Pancreas (tissue), 10 donors: ENCODE measurements at regions not wholly inside any gene's neighbourhood (a gene's known extent, or its start where the extent isn't known, plus 50 kb on each side); places are given as distances from the start of the nearest gene placed in this dataset.

ENCODE experiments used
- ATAC-seq, 4 donors: fragments of 200-7000 bp; cut with Tn5 transposase; one replicate each; pipeline versions ENCODE4 v1.8.0 to v1.9.1; 2020; ENCODE audit warnings: mild to moderate bottlenecking in 4 of 4, moderate library complexity in 4 of 4
- DNase-seq, 6 donors: peaks; one replicate each; pipeline ENCODE4 v3.0.0-alpha.2; 2020
- FAIRE-seq: peaks from 2 replicates; lab custom pipeline; 2012; peaks lifted over from hg19 to GRCh38; lab: Jason Lieb, UNC
- H3K27ac ChIP-seq, 4 donors: fragments of 200-600 bp; sonication (generic); 1 replicate in 3 of 4; 2 replicates in 1 of 4; pipeline versions ENCODE4 v1.5.0 to v1.8.0; 2020
- H3K27me3 ChIP-seq, 4 donors: fragments of 200-600 bp; one replicate each; pipeline ENCODE4 v1.8.0; 2021
- H3K36me3 ChIP-seq, 3 donors: fragments of 200-600 bp; sonication (generic) in 1 of 3; one replicate each; pipeline versions ENCODE4 v1.5.0 to v1.8.0; 2020 to 2021
- H3K4me1 ChIP-seq, 3 donors: fragments of 200-600 bp; one replicate each; pipeline ENCODE4 v1.8.0; 2021
- H3K4me3 ChIP-seq, 4 donors: fragments of 200-600 bp; sonication (generic) in 2 of 4; one replicate each; pipeline versions ENCODE4 v1.5.0 to v1.8.0; 2020 to 2021
- H3K9me3 ChIP-seq, 4 donors: fragments of 200-600 bp; one replicate each; pipeline ENCODE4 v1.8.0; 2021
- CTCF ChIP-seq, 4 donors: fragments of 200-600 bp; sonication (generic) in 3 of 4; IDR thresholded peaks; one replicate each; pipeline versions ENCODE4 v1.5.0 to v1.8.0; 2021; ENCODE audit warnings: antibody characterized with exemption in 4 of 4
- WGBS, 2 donors: extraction: QIAGEN DNeasy Blood & Tissue Kit; methylation state at CpG; one replicate each; pipeline ENCODE4 v1.1.7; 2013; 5-methylcytosine and 5-hydroxymethylcytosine counted together
- intact Hi-C, 3 donors: fragments of 100-400 bp; cut with DNase I; formaldehyde crosslinking; loops; one replicate each; pipeline versions ENCODE4 v1.11.1 to v1.14.2; 2022
- donor health status: healthy with polysubstance abuse.
- donor health status: DM: no; HTN: no; CAD: no; lungs with moderate emphysema.
- donor health status: DM: no; HTN: no; CAD: no.
- donor health status: control.
- donor health status: control.
- donor health status: Bipolar disorder and iron deficiency.
- donor health status: DM: yes; HTN: yes; CAD: no.
- donor health status: DM: no; HTN: no; CAD: no.
- donor health status: DM: no; HTN: no; CAD: no.
- donor health status: DM: yes; HTN: yes; CAD: no.

- 92% methylated on average over 7 of the region's 7 CpGs for WGBS, 2 donors
- FAIRE-seq (no peak), ATAC-seq (no peak), DNase-seq (no peak)
- H3K27me3 ChIP-seq, result no peaks in the 10 kb centered on the region
- no peak overlapping the region for H3K27ac ChIP-seq
- no peak overlapping the region for H3K4me3 ChIP-seq
- TF ChIP-seq CTCF (IDR thresholded peaks at IDR 0.05), result no peak
- H3K36me3 ChIP-seq, result no peaks in the 10 kb centered on the region
- H3K9me3 ChIP-seq, result no peaks in the 10 kb centered on the region
- intact Hi-C loops, result no loop called here
- H3K4me1 ChIP-seq, result no peaks in the 10 kb centered on the region
These were observed 470.4 kb upstream of the USP24 start for GRCh38 chr1:55685560-55685959.

- no peak overlapping the region for H3K4me3 ChIP-seq
- no peaks in the 10 kb centered on the region for H3K36me3 ChIP-seq
- FAIRE-seq, result no peak
- H3K9me3 ChIP-seq, result no peaks in the 10 kb centered on the region
- no peaks in the 10 kb centered on the region for H3K4me1 ChIP-seq
- ATAC-seq, result no peak
- no peak for DNase-seq
- no peak for TF ChIP-seq CTCF (IDR thresholded peaks at IDR 0.05)
- H3K27ac ChIP-seq, result no peak overlapping the region
- H3K27me3 ChIP-seq, result no peaks in the 10 kb centered on the region
- intact Hi-C loops, result no loop called here
These were observed 469.0 kb upstream of the USP24 start for GRCh38 chr1:55684131-55684650.

- ATAC-seq (no peak), DNase-seq (no peak), FAIRE-seq (no peak)
- Histone ChIP-seq H3K4me3 (no peak overlapping the region), H3K36me3 (no peaks in the 10 kb centered on the region), H3K27me3 (no peaks in the 10 kb centered on the region), H3K27ac (no peak overlapping the region), H3K4me1 (no peaks in the 10 kb centered on the region), H3K9me3 (no peaks in the 10 kb centered on the region)
- TF ChIP-seq CTCF (IDR thresholded peaks at IDR 0.05), result no peak
- intact Hi-C loops, result no loop called here
- 87 to 89% methylated on average over 3 of the region's 3 CpGs for WGBS, 2 donors
These were observed 467.0 kb upstream of the USP24 start for GRCh38 chr1:55682198-55682597.

GRCh38 chr1:55679971-55680370 is 464.8 kb upstream of the USP24 start:
- H3K27me3 ChIP-seq, result no peaks in the 10 kb centered on the region
- DNase-seq, result no peak
- no peak for ATAC-seq
- TF ChIP-seq CTCF (IDR thresholded peaks at IDR 0.05), result no peak
- no peaks in the 10 kb centered on the region for H3K9me3 ChIP-seq
- FAIRE-seq, result no peak
- H3K36me3 ChIP-seq, result no peaks in the 10 kb centered on the region
- H3K27ac ChIP-seq, result no peak overlapping the region
- no peaks in the 10 kb centered on the region for H3K4me1 ChIP-seq
- no peak overlapping the region for H3K4me3 ChIP-seq
- intact Hi-C loops, result no loop called here

- intact Hi-C loops, result no loop called here
- Histone ChIP-seq H3K4me1 (no peaks in the 10 kb centered on the region), H3K4me3 (no peak overlapping the region), H3K36me3 (no peaks in the 10 kb centered on the region), H3K9me3 (no peaks in the 10 kb centered on the region), H3K27me3 (no peaks in the 10 kb centered on the region), H3K27ac (no peak overlapping the region)
- FAIRE-seq (no peak), ATAC-seq (no peak), DNase-seq (no peak)
- no peak for TF ChIP-seq CTCF (IDR thresholded peaks at IDR 0.05)
- WGBS, 2 donors, result 72% methylated on average over 1 of the region's 1 CpG
These were observed 458.3 kb upstream of the USP24 start for GRCh38 chr1:55673416-55673815.
